ENCODE measurements at regions not wholly inside any gene's neighbourhood (a gene's known extent, or its start where the extent isn't known, plus 50 kb on each side); places are given as distances from the start of the nearest gene placed in this dataset.

- H3K4me3 ChIP-seq (ENCODE audit: low read depth in 1 of 3, low read length in 3 of 3): no peak overlapping the region
- H3K4me1 ChIP-seq (ENCODE audit: control insufficient read depth in 4 of 4, insufficient read depth in 4 of 4, low read length in 3 of 4): no peaks in the 10 kb centered on the region
- H3K27me3 ChIP-seq (ENCODE audit: control insufficient read depth in 4 of 4, insufficient read depth in 4 of 4, low read length in 3 of 4): no peaks in the 10 kb centered on the region
- no peaks in the 10 kb centered on the region for H3K36me3 ChIP-seq (ENCODE audit: control insufficient read depth in 4 of 4, insufficient read depth in 3 of 4, low read depth in 1 of 4, low read length in 3 of 4)
- no peaks in the 10 kb centered on the region for H3K9me3 ChIP-seq (ENCODE audit: control insufficient read depth in 4 of 4, low read length in 3 of 4)
- 75% methylated on average over 4 of the region's 4 CpGs for WGBS
- no peak for DNase-seq (ENCODE audit: low spot score)
- TF ChIP-seq ZBTB33 (IDR thresholded peaks at IDR 0.05): no peak
- no peak for TF ChIP-seq SP1 (IDR thresholded peaks at IDR 0.05)
- no peak for TF ChIP-seq GABPA (IDR thresholded peaks at IDR 0.05 in 1 of 2, conservative IDR thresholded peaks at IDR 0.05 in 1 of 2)
- no peak for TF ChIP-seq RAD21 (IDR thresholded peaks at IDR 0.05)
- no peak for TF ChIP-seq HNF4A (conservative IDR thresholded peaks at IDR 0.05)
- TF ChIP-seq TAF1 (conservative IDR thresholded peaks at IDR 0.05): no peak
- no peak for TF ChIP-seq FOXA2 (IDR thresholded peaks at IDR 0.05)
- TF ChIP-seq YY1 (IDR thresholded peaks at IDR 0.05): no peak
- TF ChIP-seq HNF4G (IDR thresholded peaks at IDR 0.05): no peak
- TF ChIP-seq FOXA1 (IDR thresholded peaks at IDR 0.05): no peak
- no peak for TF ChIP-seq ATF3 (IDR thresholded peaks at IDR 0.05)
- no peak for TF ChIP-seq NR2F2 (IDR thresholded peaks at IDR 0.05)
- TF ChIP-seq EGR1 (IDR thresholded peaks at IDR 0.05; ENCODE audit: low read depth in 2 of 2): no peak
- TF ChIP-seq MAX (IDR thresholded peaks at IDR 0.05): no peak
- no peak for TF ChIP-seq JUND (IDR thresholded peaks at IDR 0.05)
- no peak for TF ChIP-seq REST (IDR thresholded peaks at IDR 0.05)
- no peak for TF ChIP-seq RXRA (IDR thresholded peaks at IDR 0.05)
- no peak for TF ChIP-seq CTCF (IDR thresholded peaks at IDR 0.05; ENCODE audit: low read depth, low read length, missing input control)
- no peak overlapping the region for H3K9ac ChIP-seq (ENCODE audit: low read depth in 1 of 2, low read length in 2 of 2)
- H3K27ac ChIP-seq (ENCODE audit: low read depth in 1 of 2, low read length in 2 of 2): no peak overlapping the region
These were observed 1071.8 kb upstream of the PIK3C3 start for GRCh38 chr18:40883271-40883670.

Data from liver (tissue), 8 donors.